Smooth muscle cell (in vitro differentiated cells): ENCODE measurements at regions not wholly inside any gene's neighbourhood (a gene's known extent, or its start where the extent isn't known, plus 50 kb on each side); places are given as distances from the start of the nearest gene placed in this dataset.

ENCODE experiments used
- DNase-seq: peaks from one replicate; lab custom pipeline; 2025; ENCODE audit not compliant: unreplicated experiment; lab: John Stamatoyannopoulos, UW
- H2AFZ ChIP-seq: fragments of 200-600 bp; sonication (generic); 2 replicates; pipeline ENCODE4 v1.6.0; 2016; ENCODE audit warnings: antibody characterized with exemption, low read depth, mild to moderate bottlenecking
- H3F3A ChIP-seq: fragments of 200-600 bp; sonication (generic); 2 replicates; pipeline ENCODE4 v1.6.0; 2017; ENCODE audit warnings: antibody characterized with exemption, low read depth
- H3K27ac ChIP-seq: fragments of 200-600 bp; sonication (generic); 2 replicates; pipeline ENCODE4 v1.5.1; 2016; ENCODE audit warnings: low read depth, mild to moderate bottlenecking
- H3K27me3 ChIP-seq: fragments of 200-600 bp; sonication (generic); 2 replicates; pipeline ENCODE4 v1.6.1; 2016; ENCODE audit warnings: low read depth, mild to moderate bottlenecking
- H3K36me3 ChIP-seq: fragments of 200-600 bp; sonication (generic); 2 replicates; pipeline ENCODE4 v1.5.1; 2016; ENCODE audit warnings: low read depth
- H3K4me1 ChIP-seq: fragments of 200-600 bp; sonication (generic); 2 replicates; pipeline ENCODE4 v1.5.1; 2016; ENCODE audit warnings: low read depth
- H3K4me2 ChIP-seq: fragments of 200-600 bp; sonication (generic); 2 replicates; pipeline ENCODE4 v1.6.0; 2016; ENCODE audit warnings: mild to moderate bottlenecking
- H3K4me3 ChIP-seq: fragments of 200-600 bp; sonication (generic); 2 replicates; pipeline ENCODE4 v1.5.1; 2016; ENCODE audit warnings: mild to moderate bottlenecking
- H3K79me2 ChIP-seq: fragments of 200-600 bp; sonication (generic); 2 replicates; pipeline ENCODE4 v1.6.0; 2016; ENCODE audit warnings: low read depth, mild to moderate bottlenecking
- H3K9ac ChIP-seq: fragments of 200-600 bp; sonication (generic); 2 replicates; pipeline ENCODE4 v1.6.0; 2016; ENCODE audit warnings: low read depth
- H3K9me3 ChIP-seq: fragments of 200-600 bp; sonication (generic); replicated peaks from 2 replicates; pipeline ENCODE4 v1.5.1; 2016; ENCODE audit warnings: low read depth
- H4K20me1 ChIP-seq: fragments of 200-600 bp; sonication (generic); 2 replicates; pipeline ENCODE4 v1.6.0; 2016; ENCODE audit warnings: low read depth
- CTCF ChIP-seq: fragments of 200-600 bp; sonication (generic); IDR thresholded peaks from 2 replicates; pipeline ENCODE4 v1.5.1; 2017; ENCODE audit warnings: borderline replicate concordance, mild to moderate bottlenecking, antibody characterized with exemption; ENCODE audit not compliant: insufficient read depth, poor library complexity, severe bottlenecking
- WGBS: methylation state at CpG from one replicate; pipeline ENCODE4 v1.1.7; 2016; ENCODE audit warnings: low lambda C conversion rate; 5-methylcytosine and 5-hydroxymethylcytosine counted together

GRCh38 chr1:82567348-82567747, 766.6 kb downstream of the ADGRL2 start:
- Histone ChIP-seq H3K4me3 (no peak overlapping the region), H3K36me3 (no peaks in the 10 kb centered on the region), H3K27me3 (no peaks in the 10 kb centered on the region), H3K79me2 (no peaks in the 10 kb centered on the region), H3K9me3 (no peaks in the 10 kb centered on the region), H4K20me1 (no peaks in the 10 kb centered on the region), H3K9ac (no peak overlapping the region), H3K4me2 (peak overlapping the region; percentile 55), H3K27ac (no peak overlapping the region), H2AFZ (no peak overlapping the region), H3F3A (no peaks in the 10 kb centered on the region), H3K4me1 (peaks cover 22% of the 10 kb centered on the region)
- no peak for TF ChIP-seq CTCF
- DNase-seq = no peak
- WGBS = 25% methylated on average over 3 of the region's 3 CpGs

- Histone ChIP-seq H3K79me2 (no peaks in the 10 kb centered on the region), H3K9me3 (no peaks in the 10 kb centered on the region), H3K27ac (peak overlapping the region; percentile 44), H3K27me3 (no peaks in the 10 kb centered on the region), H4K20me1 (no peaks in the 10 kb centered on the region), H3K4me2 (peak overlapping the region; percentile 11), H3K36me3 (no peaks in the 10 kb centered on the region), H3K4me3 (no peak overlapping the region), H3K9ac (no peak overlapping the region), H2AFZ (no peak overlapping the region), H3F3A (no peaks in the 10 kb centered on the region), H3K4me1 (peaks cover 26% of the 10 kb centered on the region)
- no peak for TF ChIP-seq CTCF
- no peak for DNase-seq
- WGBS = 67% methylated on average over 6 of the region's 6 CpGs
These were observed 764.8 kb downstream of the ADGRL2 start for GRCh38 chr1:82565546-82565945.

- Histone ChIP-seq H3K9ac (no peak overlapping the region), H3K4me1 (peaks cover 26% of the 10 kb centered on the region), H3K9me3 (no peaks in the 10 kb centered on the region), H3K4me3 (no peak overlapping the region), H3F3A (no peaks in the 10 kb centered on the region), H3K27ac (peak overlapping the region; percentile 44), H2AFZ (no peak overlapping the region), H3K79me2 (no peaks in the 10 kb centered on the region), H3K4me2 (peak overlapping the region; percentile 11), H3K36me3 (no peaks in the 10 kb centered on the region), H4K20me1 (no peaks in the 10 kb centered on the region), H3K27me3 (no peaks in the 10 kb centered on the region)
- peak; percentile 7 for TF ChIP-seq CTCF
- no peak for DNase-seq
- 53% methylated on average over 3 of the region's 3 CpGs for WGBS
These were observed 764.4 kb downstream of the ADGRL2 start for GRCh38 chr1:82565146-82565545.

- Histone ChIP-seq H3K9ac (no peak overlapping the region), H3K27me3 (no peaks in the 10 kb centered on the region), H4K20me1 (no peaks in the 10 kb centered on the region), H3F3A (no peaks in the 10 kb centered on the region), H3K36me3 (no peaks in the 10 kb centered on the region), H2AFZ (no peak overlapping the region), H3K79me2 (no peaks in the 10 kb centered on the region), H3K27ac (no peak overlapping the region), H3K4me3 (no peak overlapping the region), H3K4me2 (no peak overlapping the region), H3K4me1 (peaks cover 26% of the 10 kb centered on the region), H3K9me3 (no peaks in the 10 kb centered on the region)
- DNase-seq = no peak
- 87% methylated on average over 2 of the region's 2 CpGs for WGBS
- no peak for TF ChIP-seq CTCF
These were observed 763.6 kb downstream of the ADGRL2 start for GRCh38 chr1:82564333-82564732.
